ENCODE measurements at regions not wholly inside any gene's neighbourhood (a gene's known extent, or its start where the extent isn't known, plus 50 kb on each side); places are given as distances from the start of the nearest gene placed in this dataset.
"Not testable (repeated sequence)": the region's sequence is repeated elsewhere in the genome, so short reads cannot be mapped to it uniquely, and the experiment has no call there.

DNA sequence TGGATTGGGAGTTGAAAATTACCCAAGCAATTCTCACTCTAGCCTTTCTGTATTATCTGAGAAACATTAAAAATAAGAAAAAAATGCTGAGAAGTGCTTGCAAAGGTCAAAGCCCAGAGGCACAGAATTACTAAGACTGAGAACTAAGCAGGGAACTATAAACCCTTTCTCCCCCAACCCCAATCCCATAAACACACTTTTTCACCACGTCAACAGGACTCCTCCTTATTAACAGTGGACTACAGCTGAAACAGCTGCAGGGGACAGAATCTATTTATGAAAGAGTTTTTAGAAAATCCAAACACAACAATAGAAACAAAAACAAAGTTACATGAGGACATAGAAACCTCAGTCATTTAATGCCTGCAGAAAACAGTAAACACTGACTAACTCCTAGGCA lies 984.1 kb downstream of the TRAM1L1 start:
- Histone ChIP-seq H3K27me3 (ENCODE audit: control insufficient read depth, insufficient read depth, low read length) (no peaks in the 10 kb centered on the region), H3K36me3 (ENCODE audit: control insufficient read depth, insufficient read depth, low read length) (no peaks in the 10 kb centered on the region), H3K9me3 (ENCODE audit: control insufficient read depth, insufficient read depth, low read length) (peaks cover 8% of the 10 kb centered on the region), H3K4me1 (ENCODE audit: control insufficient read depth, insufficient read depth, low read length) (no peaks in the 10 kb centered on the region), H3K4me3 (ENCODE audit: low read depth, low read length) (no peak overlapping the region), H3K9ac (ENCODE audit: low read depth, low read length) (no peak overlapping the region)

DNA sequence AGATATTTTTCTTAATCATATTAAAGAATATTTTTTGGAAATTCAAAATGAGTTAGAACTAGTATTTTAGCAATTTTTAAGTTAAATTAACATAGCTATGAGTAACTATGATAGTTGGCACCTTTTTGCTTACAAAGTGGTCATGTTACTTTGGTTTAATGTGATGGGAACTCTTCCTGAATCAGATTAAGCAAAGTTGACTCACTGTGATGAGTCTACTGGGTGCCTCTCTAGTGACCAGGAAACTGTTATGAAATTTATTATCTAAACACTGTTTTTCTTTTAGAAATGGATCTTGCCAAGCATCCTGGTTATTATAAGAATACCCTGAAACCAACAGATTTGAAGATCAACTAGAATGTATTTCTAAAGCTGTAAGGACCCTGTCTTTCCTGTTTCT lies 985.8 kb downstream of the TRAM1L1 start:
- no peaks in the 10 kb centered on the region for H3K27me3 ChIP-seq (ENCODE audit: control insufficient read depth, insufficient read depth, low read length)
- H3K9me3 ChIP-seq (ENCODE audit: control insufficient read depth, insufficient read depth, low read length): peaks cover 8% of the 10 kb centered on the region
- no peak overlapping the region for H3K9ac ChIP-seq (ENCODE audit: low read depth, low read length)
- no peak overlapping the region for H3K4me3 ChIP-seq (ENCODE audit: low read depth, low read length)
- no peaks in the 10 kb centered on the region for H3K36me3 ChIP-seq (ENCODE audit: control insufficient read depth, insufficient read depth, low read length)
- no peaks in the 10 kb centered on the region for H3K4me1 ChIP-seq (ENCODE audit: control insufficient read depth, insufficient read depth, low read length)

DNA sequence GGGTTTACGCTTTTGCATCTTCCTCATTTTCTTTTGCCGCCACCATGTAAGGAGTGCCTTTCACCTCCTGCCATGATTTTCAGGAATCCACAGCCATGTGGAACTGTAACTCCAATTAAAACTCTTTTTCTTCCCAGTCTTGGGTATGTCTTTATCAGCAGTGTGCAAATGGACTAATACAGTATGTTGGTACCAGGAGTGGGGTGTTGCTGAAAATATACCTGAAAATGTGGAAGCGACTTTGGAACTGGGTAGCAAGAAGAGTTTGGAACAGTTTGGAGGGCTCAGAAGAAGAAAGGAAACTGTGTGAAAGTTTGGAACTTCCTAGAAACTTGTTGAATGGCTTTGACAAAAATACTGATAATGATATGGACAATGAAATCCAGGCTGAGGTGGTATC lies 983.9 kb upstream of the NDST4 start:
- not testable (repeated sequence) for H3K9me3 ChIP-seq (ENCODE audit: control insufficient read depth, insufficient read depth, low read length); H3K36me3 ChIP-seq (ENCODE audit: control insufficient read depth, insufficient read depth, low read length); H3K9ac ChIP-seq (ENCODE audit: low read depth, low read length); H3K4me1 ChIP-seq (ENCODE audit: control insufficient read depth, insufficient read depth, low read length); H3K4me3 ChIP-seq (ENCODE audit: low read depth, low read length); H3K27me3 ChIP-seq (ENCODE audit: control insufficient read depth, insufficient read depth, low read length)

DNA sequence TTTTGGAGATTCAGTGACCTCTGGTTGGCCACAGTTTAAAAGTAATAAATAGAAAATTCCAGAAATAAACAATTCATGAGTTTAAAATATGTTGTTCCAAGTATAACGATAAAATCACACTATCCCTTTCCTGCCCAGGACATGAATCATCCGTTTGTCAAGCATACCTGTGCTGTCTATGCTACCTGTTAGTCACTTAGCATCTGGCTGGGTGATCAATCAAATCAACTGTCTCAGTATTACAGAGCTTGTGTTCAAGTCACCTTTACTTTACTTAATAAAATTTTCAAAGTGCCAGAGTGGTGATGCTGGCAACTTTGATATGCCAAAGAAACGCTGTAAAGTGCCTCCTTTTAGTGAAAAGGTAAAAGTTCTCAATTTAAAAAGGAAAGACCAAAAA lies 979.5 kb upstream of the NDST4 start:
- Histone ChIP-seq H3K4me3 (ENCODE audit: low read depth, low read length) (no peak overlapping the region), H3K4me1 (ENCODE audit: control insufficient read depth, insufficient read depth, low read length) (no peaks in the 10 kb centered on the region), H3K27me3 (ENCODE audit: control insufficient read depth, insufficient read depth, low read length) (no peaks in the 10 kb centered on the region), H3K9me3 (ENCODE audit: control insufficient read depth, insufficient read depth, low read length) (peaks cover 8% of the 10 kb centered on the region), H3K9ac (ENCODE audit: low read depth, low read length) (no peak overlapping the region), H3K36me3 (ENCODE audit: control insufficient read depth, insufficient read depth, low read length) (no peaks in the 10 kb centered on the region)

DNA sequence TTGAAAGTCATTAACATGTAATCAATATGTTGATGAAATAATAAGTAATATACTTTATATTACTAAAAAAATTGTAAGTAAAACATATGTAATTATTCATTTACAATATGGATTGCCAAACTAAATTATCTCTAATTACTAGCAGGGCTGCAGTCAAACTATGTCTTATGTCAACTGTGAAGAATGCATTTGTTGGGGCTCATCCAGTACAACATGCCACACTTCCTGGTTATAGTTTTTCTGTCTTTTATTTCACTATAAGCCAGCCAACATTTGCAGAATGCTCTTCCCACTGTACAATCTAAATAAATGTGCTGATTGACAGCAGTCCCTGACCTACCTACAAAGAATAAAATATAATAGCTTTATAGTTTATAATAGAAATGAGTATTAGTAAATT lies 975.4 kb upstream of the NDST4 start:
- H3K9ac ChIP-seq (ENCODE audit: low read depth, low read length): no peak overlapping the region
- H3K9me3 ChIP-seq (ENCODE audit: control insufficient read depth, insufficient read depth, low read length): no peaks in the 10 kb centered on the region
- H3K4me1 ChIP-seq (ENCODE audit: control insufficient read depth, insufficient read depth, low read length): no peaks in the 10 kb centered on the region
- no peaks in the 10 kb centered on the region for H3K36me3 ChIP-seq (ENCODE audit: control insufficient read depth, insufficient read depth, low read length)
- H3K4me3 ChIP-seq (ENCODE audit: low read depth, low read length): no peak overlapping the region
- H3K27me3 ChIP-seq (ENCODE audit: control insufficient read depth, insufficient read depth, low read length): no peaks in the 10 kb centered on the region

DNA sequence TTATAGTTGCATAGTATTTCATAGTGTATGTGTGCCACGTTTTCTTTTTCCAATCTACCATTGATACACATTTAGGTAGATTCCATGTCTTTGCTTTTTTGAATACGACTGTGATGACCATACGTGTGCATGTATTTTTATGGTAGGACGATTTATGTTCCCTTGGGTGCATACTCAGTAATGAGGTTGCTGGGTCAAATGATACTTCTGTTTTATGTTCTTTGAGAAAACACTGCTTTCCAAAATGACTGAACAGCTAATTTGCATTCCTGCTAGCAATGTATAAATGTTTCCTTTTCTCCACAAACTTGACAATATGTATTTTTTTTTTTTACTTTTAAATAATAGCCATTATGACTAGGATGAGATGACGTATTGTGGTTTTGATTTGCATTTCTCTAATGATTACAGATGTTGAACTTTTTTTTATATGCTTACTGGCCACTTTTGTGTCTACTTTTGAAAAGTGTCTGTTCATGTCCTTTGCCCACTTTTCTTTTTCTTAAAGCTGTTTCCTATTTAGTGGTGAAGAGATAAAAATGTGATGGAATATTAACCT lies 969.5 kb upstream of the NDST4 start:
- Histone ChIP-seq H3K9ac (ENCODE audit: low read depth, low read length) (no peak overlapping the region), H3K36me3 (ENCODE audit: control insufficient read depth, insufficient read depth, low read length) (no peaks in the 10 kb centered on the region), H3K4me1 (ENCODE audit: control insufficient read depth, insufficient read depth, low read length) (no peaks in the 10 kb centered on the region), H3K27me3 (ENCODE audit: control insufficient read depth, insufficient read depth, low read length) (no peaks in the 10 kb centered on the region), H3K9me3 (ENCODE audit: control insufficient read depth, insufficient read depth, low read length) (no peaks in the 10 kb centered on the region), H3K4me3 (ENCODE audit: low read depth, low read length) (no peak overlapping the region)

GRCh38 chr4:116073051-116073450 lies 959.6 kb upstream of the NDST4 start:
- Histone ChIP-seq H3K9me3 (ENCODE audit: control insufficient read depth, insufficient read depth, low read length) (no peaks in the 10 kb centered on the region), H3K9ac (ENCODE audit: low read depth, low read length) (no peak overlapping the region), H3K4me3 (ENCODE audit: low read depth, low read length) (no peak overlapping the region), H3K27me3 (ENCODE audit: control insufficient read depth, insufficient read depth, low read length) (no peaks in the 10 kb centered on the region), H3K4me1 (ENCODE audit: control insufficient read depth, insufficient read depth, low read length) (no peaks in the 10 kb centered on the region), H3K36me3 (ENCODE audit: control insufficient read depth, insufficient read depth, low read length) (no peaks in the 10 kb centered on the region)

GRCh38 chr4:116070283-116070682 lies 956.9 kb upstream of the NDST4 start:
- Histone ChIP-seq H3K36me3 (ENCODE audit: control insufficient read depth, insufficient read depth, low read length) (no peaks in the 10 kb centered on the region), H3K9ac (ENCODE audit: low read depth, low read length) (no peak overlapping the region), H3K9me3 (ENCODE audit: control insufficient read depth, insufficient read depth, low read length) (no peaks in the 10 kb centered on the region), H3K4me1 (ENCODE audit: control insufficient read depth, insufficient read depth, low read length) (no peaks in the 10 kb centered on the region), H3K27me3 (ENCODE audit: control insufficient read depth, insufficient read depth, low read length) (no peaks in the 10 kb centered on the region), H3K4me3 (ENCODE audit: low read depth, low read length) (no peak overlapping the region)

- Histone ChIP-seq H3K27me3 (ENCODE audit: control insufficient read depth, insufficient read depth, low read length) (no peaks in the 10 kb centered on the region), H3K4me3 (ENCODE audit: low read depth, low read length) (no peak overlapping the region), H3K4me1 (ENCODE audit: control insufficient read depth, insufficient read depth, low read length) (no peaks in the 10 kb centered on the region), H3K9ac (ENCODE audit: low read depth, low read length) (no peak overlapping the region), H3K36me3 (ENCODE audit: control insufficient read depth, insufficient read depth, low read length) (no peaks in the 10 kb centered on the region), H3K9me3 (ENCODE audit: control insufficient read depth, insufficient read depth, low read length) (no peaks in the 10 kb centered on the region)
Observed at GRCh38 chr4:116066711-116067245, 953.4 kb upstream of the NDST4 start.

DNA sequence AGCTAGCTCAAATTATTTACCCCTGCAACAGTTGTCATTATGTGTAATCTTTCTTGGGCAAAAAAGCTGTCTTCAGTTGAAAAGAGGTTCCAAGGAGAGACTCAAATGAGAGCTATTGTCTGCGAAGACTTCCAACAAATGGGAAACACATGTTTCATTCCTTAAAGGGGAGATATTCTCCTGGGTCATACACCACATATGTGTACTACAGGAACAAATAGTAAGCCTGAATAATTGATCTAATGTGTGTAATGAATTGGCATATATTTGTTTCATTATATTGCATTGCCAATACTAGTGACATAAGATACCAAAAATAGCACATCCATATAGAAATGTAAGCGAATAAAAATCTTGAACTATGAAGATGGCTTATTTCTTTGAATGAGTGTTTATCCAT lies 950.9 kb upstream of the NDST4 start:
- Histone ChIP-seq H3K9me3 (ENCODE audit: control insufficient read depth, insufficient read depth, low read length) (no peaks in the 10 kb centered on the region), H3K4me3 (ENCODE audit: low read depth, low read length) (no peak overlapping the region), H3K36me3 (ENCODE audit: control insufficient read depth, insufficient read depth, low read length) (no peaks in the 10 kb centered on the region), H3K4me1 (ENCODE audit: control insufficient read depth, insufficient read depth, low read length) (no peaks in the 10 kb centered on the region), H3K9ac (ENCODE audit: low read depth, low read length) (no peak overlapping the region), H3K27me3 (ENCODE audit: control insufficient read depth, insufficient read depth, low read length) (no peaks in the 10 kb centered on the region)

GRCh38 chr4:116059361-116059760 lies 945.9 kb upstream of the NDST4 start:
- Histone ChIP-seq H3K36me3 (ENCODE audit: control insufficient read depth, insufficient read depth, low read length) (no peaks in the 10 kb centered on the region), H3K9ac (ENCODE audit: low read depth, low read length) (no peak overlapping the region), H3K27me3 (ENCODE audit: control insufficient read depth, insufficient read depth, low read length) (no peaks in the 10 kb centered on the region), H3K9me3 (ENCODE audit: control insufficient read depth, insufficient read depth, low read length) (no peaks in the 10 kb centered on the region), H3K4me3 (ENCODE audit: low read depth, low read length) (no peak overlapping the region), H3K4me1 (ENCODE audit: control insufficient read depth, insufficient read depth, low read length) (no peaks in the 10 kb centered on the region)

DNA sequence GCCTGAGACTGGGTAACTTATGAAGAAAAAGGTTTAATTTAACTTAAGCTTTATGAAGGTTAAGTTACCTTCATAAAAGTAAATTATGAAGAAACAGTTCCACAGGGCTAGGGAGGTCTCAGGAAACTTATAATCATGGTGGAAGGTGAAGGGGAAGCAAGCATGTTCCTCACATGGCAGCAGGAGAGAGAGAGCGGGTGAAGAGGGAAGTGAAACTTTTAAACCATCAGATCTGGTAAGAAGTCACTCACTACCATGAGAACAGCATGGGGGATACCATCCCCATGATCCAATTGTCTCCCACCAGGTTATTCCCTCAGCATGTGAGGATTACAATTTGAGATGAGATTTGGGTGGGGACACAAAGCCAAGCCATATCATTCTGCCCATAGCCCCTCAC lies 944.7 kb upstream of the NDST4 start:
- Histone ChIP-seq H3K4me3 (ENCODE audit: low read depth, low read length) (no peak overlapping the region), H3K36me3 (ENCODE audit: control insufficient read depth, insufficient read depth, low read length) (no peaks in the 10 kb centered on the region), H3K27me3 (ENCODE audit: control insufficient read depth, insufficient read depth, low read length) (no peaks in the 10 kb centered on the region), H3K4me1 (ENCODE audit: control insufficient read depth, insufficient read depth, low read length) (no peaks in the 10 kb centered on the region), H3K9ac (ENCODE audit: low read depth, low read length) (no peak overlapping the region), H3K9me3 (ENCODE audit: control insufficient read depth, insufficient read depth, low read length) (no peaks in the 10 kb centered on the region)

Measured in iPS-15b (cell line).